ENCODE measurements at regions not wholly inside any gene's neighbourhood (a gene's known extent, or its start where the extent isn't known, plus 50 kb on each side); places are given as distances from the start of the nearest gene placed in this dataset.

DNA sequence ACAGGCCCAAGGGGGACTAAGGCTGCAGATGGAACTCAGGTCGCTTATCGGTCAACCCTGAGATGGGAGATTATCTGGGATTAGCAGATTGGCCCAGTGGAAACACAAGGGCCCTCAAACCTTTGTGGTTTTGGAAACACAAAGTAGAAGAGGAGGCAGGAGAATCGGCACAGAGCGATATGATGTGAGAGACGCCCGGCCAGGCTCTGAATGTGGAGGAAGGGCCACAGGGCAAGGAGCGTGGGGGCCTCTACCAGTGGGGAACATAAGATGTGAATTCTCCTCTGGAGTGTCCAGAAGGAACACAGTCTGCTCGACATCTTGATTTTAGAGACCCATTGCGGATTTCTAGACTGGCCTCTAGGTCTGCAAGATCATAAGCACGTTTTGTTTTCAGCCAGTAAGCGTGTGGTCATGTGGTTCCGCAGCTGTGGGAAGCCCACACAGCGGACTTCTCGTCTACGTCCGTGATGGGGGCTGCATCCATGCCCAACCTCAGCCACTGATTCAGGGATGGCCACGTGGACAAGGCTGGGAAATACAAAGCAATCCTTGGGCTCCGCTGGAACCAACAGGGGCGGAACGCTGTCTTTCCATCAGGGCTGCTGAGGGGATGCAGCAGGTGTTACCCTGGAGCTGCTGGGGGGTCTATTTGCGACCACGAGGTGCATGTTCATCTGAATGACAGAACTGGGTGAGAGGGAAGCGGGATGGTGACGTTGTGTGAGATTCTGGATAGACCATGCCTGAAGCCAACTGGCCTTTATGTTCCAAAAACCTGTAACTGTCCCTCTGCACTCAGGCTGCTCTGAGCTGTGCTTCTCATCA, 127.6 kb upstream of the PMEPA1 start:
- ChIA-PET POLR2A (no interaction called here), CTCF (no interaction called here)
- no peaks in the 10 kb centered on the region for H3K27me3 ChIP-seq (ENCODE audit: control insufficient read depth in 2 of 2, insufficient read depth in 2 of 2, low read length in 2 of 2)
- no peak overlapping the region for H3K4me2 ChIP-seq (ENCODE audit: insufficient read depth, low read length)
- intact Hi-C loops (cut with micrococcal nuclease) (no loop called here), dilution Hi-C loops (cut with MboI; ENCODE audit: extremely low pct_ligation_motif_present, low sequenced_read_pairs) (no loop called here)
- no peaks in the 10 kb centered on the region for H4K20me1 ChIP-seq (replicated peaks; ENCODE audit: control insufficient read depth, extremely low read depth, insufficient read depth, low read length)
- no peak for TF ChIP-seq POLR2AphosphoS5 (IDR thresholded peaks at IDR 0.05; ENCODE audit: insufficient read depth, low read depth, low read length)
- TF ChIP-seq MYC (IDR thresholded peaks at IDR 0.05; ENCODE audit: low read depth, low read length), result no peak
- no peak for TF ChIP-seq POLR2A (IDR thresholded peaks at IDR 0.05; ENCODE audit: low read depth, low read length)
- no peak for TF ChIP-seq MAX (IDR thresholded peaks at IDR 0.05; ENCODE audit: insufficient read depth, insufficient read length)
- no peak for TF ChIP-seq GATA2 (IDR thresholded peaks at IDR 0.05; ENCODE audit: insufficient read depth, insufficient read length, low read depth, low read length)
- TF ChIP-seq JUN (IDR thresholded peaks at IDR 0.05; ENCODE audit: borderline replicate concordance, insufficient read depth, insufficient read length, low read depth), result no peak
- TF ChIP-seq EZH2 (IDR thresholded peaks at IDR 0.05; ENCODE audit: borderline replicate concordance, low read depth, low read length, severe bottlenecking), result no peak
- no peak for TF ChIP-seq CTCF (IDR thresholded peaks at IDR 0.05; ENCODE audit: extremely low read depth in 1 of 2, insufficient read depth in 1 of 2, low read depth in 1 of 2, low read length in 2 of 2)
- TF ChIP-seq FOS (IDR thresholded peaks at IDR 0.05; ENCODE audit: borderline replicate concordance, insufficient read depth, low read length), result no peak
- no peak overlapping the region for H3K9ac ChIP-seq (replicated peaks; ENCODE audit: extremely low read depth, insufficient read depth, low read length)
- no peaks in the 10 kb centered on the region for H3K79me2 ChIP-seq (ENCODE audit: control insufficient read depth, insufficient read depth, low read length)
- H3K9me1 ChIP-seq (replicated peaks; ENCODE audit: control insufficient read depth, extremely low read depth, insufficient read depth, low read length), result no peaks in the 10 kb centered on the region
- no peak overlapping the region for H2AFZ ChIP-seq (ENCODE audit: low read depth, low read length)
- no peak overlapping the region for H3K27ac ChIP-seq (ENCODE audit: insufficient read depth, low read depth, low read length)
- no peaks in the 10 kb centered on the region for H3K36me3 ChIP-seq (ENCODE audit: control insufficient read depth in 2 of 2, extremely low read depth in 1 of 2, insufficient read depth in 2 of 2, low read length in 2 of 2)
- no peak for DNase-seq (ENCODE audit: low read depth, low spot score)
- no peaks in the 10 kb centered on the region for H3K4me1 ChIP-seq (ENCODE audit: control insufficient read depth, extremely low read depth, insufficient read depth, low read length)
- FAIRE-seq, result no peak
- H3K4me3 ChIP-seq (replicated peaks in 1 of 3; ENCODE audit: insufficient read depth in 1 of 3, low read depth in 1 of 3, low read length in 3 of 3), result no peak overlapping the region
- no peaks in the 10 kb centered on the region for H3K9me3 ChIP-seq (replicated peaks; ENCODE audit: control insufficient read depth, insufficient read depth, low read length)
- BruUV-seq (replicated peaks), result no TSS peak
